A673 (cell line): ENCODE measurements at regions not wholly inside any gene's neighbourhood (a gene's known extent, or its start where the extent isn't known, plus 50 kb on each side); places are given as distances from the start of the nearest gene placed in this dataset.

Source experiments
- CTCF ChIP-seq: fragments of 300-800, 200-600 bp; sonication (generic); conservative IDR thresholded peaks from 2 replicates; pipeline ENCODE4 v1.5.1; 2017; ENCODE audit warnings: low read depth, mild to moderate bottlenecking, antibody characterized with exemption, low read length, moderate library complexity, mixed read lengths
- EZH2 ChIP-seq: fragments of 200-600 bp; sonication (generic); IDR thresholded peaks from 2 replicates; pipeline ENCODE4 v1.6.1; 2017; ENCODE audit warnings: borderline replicate concordance, low read depth, mild to moderate bottlenecking, mixed read lengths, antibody characterized with exemption, low read length; ENCODE audit not compliant: poor library complexity, severe bottlenecking

GRCh38 chr12:127496255-127496654 lies 770.7 kb upstream of the TMEM132C start:
- TF ChIP-seq CTCF = peak; percentile 40
- no peak for TF ChIP-seq EZH2
